Esophagus (tissue), 2 donors: ENCODE measurements at regions not wholly inside any gene's neighbourhood (a gene's known extent, or its start where the extent isn't known, plus 50 kb on each side); places are given as distances from the start of the nearest gene placed in this dataset.

Experiments
- H3K27ac ChIP-seq, 2 donors: one replicate each; pipeline ENCODE4 v1.5.1; 2013; ENCODE audit warnings: low read depth in 2 of 2, mild to moderate bottlenecking in 2 of 2, inconsistent platforms in 1 of 2, low read length in 1 of 2, moderate library complexity in 1 of 2
- H3K27me3 ChIP-seq, 2 donors: one replicate each; pipeline ENCODE4 v1.6.1; 2013; ENCODE audit warnings: low read length in 2 of 2, control low read depth in 1 of 2, mild to moderate bottlenecking in 1 of 2; ENCODE audit not compliant: insufficient read depth in 2 of 2, control insufficient read depth in 1 of 2
- H3K36me3 ChIP-seq, 2 donors: one replicate each; pipeline ENCODE4 v1.6.1; 2013; ENCODE audit warnings: low read length in 1 of 2; ENCODE audit not compliant: control insufficient read depth in 2 of 2, insufficient read depth in 2 of 2
- H3K4me1 ChIP-seq, 2 donors: one replicate each; pipeline ENCODE4 v1.6.1; 2013; ENCODE audit warnings: low read length in 1 of 2; ENCODE audit not compliant: control insufficient read depth in 2 of 2, insufficient read depth in 2 of 2
- H3K4me3 ChIP-seq, 2 donors: one replicate each; pipeline ENCODE4 v1.5.1; 2013; ENCODE audit warnings: low read length in 2 of 2, mild to moderate bottlenecking in 2 of 2, low read depth in 1 of 2, moderate library complexity in 1 of 2
- H3K9me3 ChIP-seq, 2 donors: one replicate each; pipeline ENCODE4 v1.6.1; 2013; ENCODE audit warnings: mild to moderate bottlenecking in 2 of 2, low read depth in 1 of 2, low read length in 1 of 2, moderate library complexity in 1 of 2; ENCODE audit not compliant: control insufficient read depth in 2 of 2, insufficient read depth in 1 of 2
- WGBS, 2 donors: extraction: QIAGEN DNeasy Blood & Tissue Kit; methylation state at CpG; one replicate each; pipeline ENCODE4 v1.1.7; 2013; 5-methylcytosine and 5-hydroxymethylcytosine counted together
- donor health status: healthy with polysubstance abuse.
- donor health status: Bipolar disorder and iron deficiency.

GRCh38 chr4:60249784-60250183, 950.3 kb upstream of the ADGRL3 start:
- 96% methylated on average over 1 of the region's 1 CpG for WGBS, 2 donors
- Histone ChIP-seq H3K4me3 (no peak overlapping the region), H3K36me3 (no peaks in the 10 kb centered on the region), H3K9me3 (no peaks in the 10 kb centered on the region), H3K27ac (no peak overlapping the region), H3K27me3 (no peaks in the 10 kb centered on the region), H3K4me1 (no peaks in the 10 kb centered on the region)

- 49 to 54% methylated on average over 1 of the region's 1 CpG for WGBS, 2 donors
- H3K27me3 ChIP-seq, result no peaks in the 10 kb centered on the region
- no peak overlapping the region for H3K27ac ChIP-seq
- no peaks in the 10 kb centered on the region for H3K36me3 ChIP-seq
- no peaks in the 10 kb centered on the region for H3K9me3 ChIP-seq
- H3K4me3 ChIP-seq, result no peak overlapping the region
- no peaks in the 10 kb centered on the region for H3K4me1 ChIP-seq
Measured at GRCh38 chr4:60250657-60251056, 949.5 kb upstream of the ADGRL3 start.

- H3K27ac ChIP-seq, result no peak overlapping the region
- H3K36me3 ChIP-seq, result no peaks in the 10 kb centered on the region
- H3K27me3 ChIP-seq, result no peaks in the 10 kb centered on the region
- no peaks in the 10 kb centered on the region for H3K4me1 ChIP-seq
- H3K4me3 ChIP-seq, result no peak overlapping the region
- WGBS, 2 donors, result 75 to 80% methylated on average over 5 of the region's 5 CpGs
- no peaks in the 10 kb centered on the region for H3K9me3 ChIP-seq
Measured at GRCh38 chr4:60259781-60260180, 940.3 kb upstream of the ADGRL3 start.

GRCh38 chr4:60266505-60266904, 933.6 kb upstream of the ADGRL3 start:
- Histone ChIP-seq H3K36me3 (no peaks in the 10 kb centered on the region), H3K27me3 (no peaks in the 10 kb centered on the region), H3K9me3 (no peaks in the 10 kb centered on the region), H3K4me3 (no peak overlapping the region), H3K4me1 (no peaks in the 10 kb centered on the region), H3K27ac (no peak overlapping the region)
- 54 to 55% methylated on average over 1 of the region's 1 CpG for WGBS, 2 donors

- Histone ChIP-seq H3K27me3 (no peaks in the 10 kb centered on the region), H3K36me3 (no peaks in the 10 kb centered on the region), H3K27ac (no peak overlapping the region), H3K4me3 (no peak overlapping the region), H3K4me1 (no peaks in the 10 kb centered on the region), H3K9me3 (no peaks in the 10 kb centered on the region)
- 37 to 61% methylated on average over 2 of the region's 2 CpGs for WGBS, 2 donors
Measured at GRCh38 chr4:60296386-60296785, 903.7 kb upstream of the ADGRL3 start.

GRCh38 chr4:60313611-60314178, 886.4 kb upstream of the ADGRL3 start:
- 73 to 74% methylated on average over 2 of the region's 2 CpGs for WGBS, 2 donors

GRCh38 chr4:60314416-60314815, 885.7 kb upstream of the ADGRL3 start:
- Histone ChIP-seq H3K4me1 (no peaks in the 10 kb centered on the region), H3K9me3 (no peaks in the 10 kb centered on the region), H3K27me3 (no peaks in the 10 kb centered on the region), H3K27ac (no peak overlapping the region), H3K4me3 (no peak overlapping the region), H3K36me3 (no peaks in the 10 kb centered on the region)
- 49 to 54% methylated on average over 4 of the region's 4 CpGs for WGBS, 2 donors

More at GRCh38 chr4:60313611-60314178, 886.4 kb upstream of the ADGRL3 start:
- Histone ChIP-seq H3K4me1 (no peaks in the 10 kb centered on the region), H3K36me3 (no peaks in the 10 kb centered on the region), H3K4me3 (no peak overlapping the region), H3K27ac (no peak overlapping the region), H3K27me3 (no peaks in the 10 kb centered on the region), H3K9me3 (no peaks in the 10 kb centered on the region)

GRCh38 chr4:60315586-60315985, 884.5 kb upstream of the ADGRL3 start:
- Histone ChIP-seq H3K36me3 (no peaks in the 10 kb centered on the region), H3K4me1 (no peaks in the 10 kb centered on the region), H3K27me3 (no peaks in the 10 kb centered on the region), H3K9me3 (no peaks in the 10 kb centered on the region), H3K27ac (no peak overlapping the region), H3K4me3 (no peak overlapping the region)
- 79 to 87% methylated on average over 2 of the region's 2 CpGs for WGBS, 2 donors

- Histone ChIP-seq H3K27me3 (no peaks in the 10 kb centered on the region), H3K4me1 (no peaks in the 10 kb centered on the region), H3K9me3 (no peaks in the 10 kb centered on the region), H3K4me3 (no peak overlapping the region), H3K36me3 (no peaks in the 10 kb centered on the region), H3K27ac (no peak overlapping the region)
- WGBS, 2 donors, result 73 to 78% methylated on average over 3 of the region's 3 CpGs
Measured at GRCh38 chr4:60326735-60327134, 873.4 kb upstream of the ADGRL3 start.

GRCh38 chr4:60327651-60328050, 872.5 kb upstream of the ADGRL3 start:
- 39 to 70% methylated on average over 1 of the region's 1 CpG for WGBS, 2 donors
- no peaks in the 10 kb centered on the region for H3K27me3 ChIP-seq
- no peak overlapping the region for H3K27ac ChIP-seq
- H3K36me3 ChIP-seq, result no peaks in the 10 kb centered on the region
- no peak overlapping the region for H3K4me3 ChIP-seq
- H3K4me1 ChIP-seq, result no peaks in the 10 kb centered on the region
- H3K9me3 ChIP-seq, result no peaks in the 10 kb centered on the region
